Adrenal gland (tissue), 5 donors: ENCODE measurements at regions not wholly inside any gene's neighbourhood (a gene's known extent, or its start where the extent isn't known, plus 50 kb on each side); places are given as distances from the start of the nearest gene placed in this dataset.

Source experiments
- POLR2A ChIP-seq, 2 donors: fragments of 450-650 bp; IDR thresholded peaks; one replicate each; pipeline ENCODE4 v1.6.1; 2017; ENCODE audit warnings: antibody characterized with exemption in 2 of 2, mild to moderate bottlenecking in 2 of 2, moderate library complexity in 1 of 2
- TF ChIP-seq, protein P1 (sequence below), 6 experiments: fragments of 450-650 bp in 4 of 6; fragments of 200-600 bp in 2 of 6; sonication (generic) in 1 of 6; IDR thresholded peaks; 1 replicate in 5 of 6; 2 replicates in 1 of 6; pipeline versions ENCODE4 v1.5.1 to v1.8.0; 2016 to 2021; ENCODE audit warnings: antibody characterized with exemption in 6 of 6, mild to moderate bottlenecking in 2 of 6, moderate library complexity in 1 of 6
- donor health status: DM: no; HTN: no; CAD: no.

DNA sequence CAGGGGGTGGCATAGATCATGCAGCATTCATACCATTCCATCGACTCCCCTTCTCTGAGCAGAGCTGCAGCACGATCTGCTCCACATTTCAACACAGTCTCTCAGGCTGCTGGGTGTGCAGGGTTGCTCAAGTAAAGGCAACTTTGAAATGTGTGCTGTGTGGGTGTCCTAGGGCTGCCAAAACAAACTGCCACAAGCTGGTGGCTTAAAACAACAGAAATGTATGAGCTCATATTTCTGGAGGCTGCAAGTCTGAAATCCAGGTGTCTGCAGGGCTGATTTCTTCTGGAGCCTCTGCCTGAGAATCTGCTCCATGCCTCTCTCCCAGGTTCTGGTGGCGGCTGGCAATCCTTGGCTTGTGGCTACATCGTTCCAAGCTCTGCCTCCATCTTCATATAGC lies 63.7 kb upstream of the WDFY2 start:
- TF ChIP-seq POLR2A (IDR thresholded peaks at IDR 0.05), result no peak
- TF ChIP-seq, protein P1, sequence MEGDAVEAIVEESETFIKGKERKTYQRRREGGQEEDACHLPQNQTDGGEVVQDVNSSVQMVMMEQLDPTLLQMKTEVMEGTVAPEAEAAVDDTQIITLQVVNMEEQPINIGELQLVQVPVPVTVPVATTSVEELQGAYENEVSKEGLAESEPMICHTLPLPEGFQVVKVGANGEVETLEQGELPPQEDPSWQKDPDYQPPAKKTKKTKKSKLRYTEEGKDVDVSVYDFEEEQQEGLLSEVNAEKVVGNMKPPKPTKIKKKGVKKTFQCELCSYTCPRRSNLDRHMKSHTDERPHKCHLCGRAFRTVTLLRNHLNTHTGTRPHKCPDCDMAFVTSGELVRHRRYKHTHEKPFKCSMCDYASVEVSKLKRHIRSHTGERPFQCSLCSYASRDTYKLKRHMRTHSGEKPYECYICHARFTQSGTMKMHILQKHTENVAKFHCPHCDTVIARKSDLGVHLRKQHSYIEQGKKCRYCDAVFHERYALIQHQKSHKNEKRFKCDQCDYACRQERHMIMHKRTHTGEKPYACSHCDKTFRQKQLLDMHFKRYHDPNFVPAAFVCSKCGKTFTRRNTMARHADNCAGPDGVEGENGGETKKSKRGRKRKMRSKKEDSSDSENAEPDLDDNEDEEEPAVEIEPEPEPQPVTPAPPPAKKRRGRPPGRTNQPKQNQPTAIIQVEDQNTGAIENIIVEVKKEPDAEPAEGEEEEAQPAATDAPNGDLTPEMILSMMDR (IDR thresholded peaks at IDR 0.05), result no peak
